ENCODE measurements at regions not wholly inside any gene's neighbourhood (a gene's known extent, or its start where the extent isn't known, plus 50 kb on each side); places are given as distances from the start of the nearest gene placed in this dataset.

DNA sequence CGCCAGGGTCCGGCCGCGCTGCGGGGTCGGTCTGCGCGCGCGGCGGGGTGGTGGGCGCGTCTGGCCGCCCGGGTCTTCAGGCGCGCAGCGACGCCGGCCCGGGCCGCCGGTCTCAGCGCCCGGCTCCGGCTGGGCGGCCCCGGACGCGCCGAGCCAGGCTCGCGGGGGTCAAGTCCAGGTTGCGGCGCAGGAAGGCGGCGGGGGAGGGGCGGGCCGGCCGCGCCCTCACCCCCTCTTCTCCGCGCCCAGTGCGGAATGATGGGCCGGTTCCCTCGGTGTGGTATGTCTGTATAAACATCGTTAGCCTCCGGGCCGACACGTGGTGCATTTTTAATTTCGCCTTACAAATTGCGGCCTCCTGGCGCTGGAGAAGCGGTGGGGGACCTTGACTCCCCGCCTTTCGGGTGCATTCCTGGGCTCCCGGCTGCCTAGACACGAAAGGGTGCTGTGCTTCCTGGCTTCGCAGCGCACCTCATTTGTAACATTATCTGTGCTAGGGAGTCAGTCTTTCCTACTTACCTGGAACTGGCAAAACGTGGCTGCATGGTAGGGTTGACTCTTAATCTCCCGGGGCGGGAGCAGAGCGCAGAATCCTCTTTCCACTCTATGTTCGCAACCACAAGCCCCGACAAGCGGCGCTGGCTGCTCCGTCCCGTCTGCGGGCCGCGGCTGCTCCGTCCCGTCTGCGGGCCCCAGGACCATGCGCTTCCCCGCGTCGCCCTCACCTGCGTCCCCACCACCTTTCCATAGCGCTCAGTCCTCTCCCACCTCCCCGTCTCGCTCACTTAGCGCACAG, 69.0 kb downstream of the CTAGE1 start:
- ChIA-PET CTCF (interaction anchor here (0.6 kb wide), 1 partner anchor 57 kb away, joined by 3 read pairs; no protein-coding TSS in a partner anchor), POLR2A (no interaction called here)
- TF ChIP-seq CTCF (IDR thresholded peaks at IDR 0.05; ENCODE audit: unreplicated experiment): no peak
- H3K4me1 Mint-ChIP-seq (ENCODE audit: insufficient read depth, unreplicated experiment): peaks cover 7% of the 10 kb centered on the region
- H3K4me3 Mint-ChIP-seq (ENCODE audit: unreplicated experiment): peak overlapping the region; percentile 39
- intact Hi-C loops (cut with micrococcal nuclease): no loop called here
- no peaks in the 10 kb centered on the region for H3K27me3 Mint-ChIP-seq (ENCODE audit: insufficient read depth, unreplicated experiment)
- H3K9me3 Mint-ChIP-seq (ENCODE audit: unreplicated experiment): peaks cover 6% of the 10 kb centered on the region
- BruUV-seq (replicated peaks): no TSS peak
- H3K27ac Mint-ChIP-seq (ENCODE audit: low read depth, unreplicated experiment): no peak overlapping the region
- H3K36me3 Mint-ChIP-seq (ENCODE audit: insufficient read depth, unreplicated experiment): no peaks in the 10 kb centered on the region
- DNase-seq (ENCODE audit: unreplicated experiment): peak; percentile 44

DNA sequence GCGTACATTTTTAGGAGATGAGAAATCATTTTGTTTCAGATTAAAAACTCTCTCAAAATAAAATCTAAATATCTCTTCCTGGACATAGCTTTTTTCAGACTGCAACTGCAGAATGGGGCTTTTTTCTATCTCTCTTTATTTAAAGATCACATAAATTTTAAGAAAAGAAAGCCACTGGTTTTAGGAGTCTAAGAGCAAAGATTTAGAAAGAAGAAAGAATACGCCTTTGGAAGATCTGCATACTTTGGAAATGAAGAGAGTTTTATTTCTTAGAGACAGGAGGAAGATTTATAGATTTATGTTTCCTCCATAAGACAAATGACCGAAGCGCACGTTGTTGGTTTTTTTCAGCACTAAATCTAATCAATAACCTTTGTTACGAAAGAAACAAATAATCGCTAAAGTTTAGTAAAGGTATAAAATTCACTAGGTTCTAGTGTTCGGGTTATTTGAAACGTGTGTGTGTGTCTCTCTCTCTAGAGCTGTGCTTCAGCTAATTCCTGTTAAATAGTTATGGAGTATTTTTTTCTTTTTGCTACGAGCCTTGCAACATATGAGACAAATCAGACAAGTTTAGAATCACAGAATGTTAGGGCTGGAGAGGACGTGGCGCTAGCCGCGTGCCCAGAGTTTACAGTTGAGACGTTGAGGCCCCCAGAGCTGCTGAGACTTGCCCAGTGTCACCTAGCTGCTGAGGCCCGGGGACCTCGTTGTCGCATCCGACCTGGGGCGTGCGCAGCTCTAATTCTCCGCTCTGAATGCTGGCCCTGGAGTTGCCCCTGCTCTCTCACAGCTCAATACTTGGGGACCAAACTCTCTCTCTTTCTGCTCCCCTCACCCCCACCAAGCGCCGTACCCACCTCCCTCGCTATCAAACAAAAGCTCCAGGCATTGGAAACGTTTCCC, 69.9 kb downstream of the CTAGE1 start:
- CTCF ChIA-PET: interaction anchor here (0.6 kb wide), 2 partner anchors 13 to 56 kb away, joined by 3 read pairs; no protein-coding TSS in a partner anchor
- no TSS peak for BruUV-seq (replicated peaks)
- DNase-seq (ENCODE audit: unreplicated experiment): no peak
- peaks cover 9% of the 10 kb centered on the region for H3K4me1 Mint-ChIP-seq (ENCODE audit: insufficient read depth, unreplicated experiment)
- H3K27ac Mint-ChIP-seq (ENCODE audit: low read depth, unreplicated experiment): no peak overlapping the region
- no peak for TF ChIP-seq CTCF (IDR thresholded peaks at IDR 0.05; ENCODE audit: unreplicated experiment)
- H3K9me3 Mint-ChIP-seq (ENCODE audit: unreplicated experiment): peaks cover 5% of the 10 kb centered on the region
- POLR2A ChIA-PET: interaction anchor here (1.0 to 1.4 kb wide), 2 partner anchors 97 to 121 kb away, joined by 3 read pairs; no protein-coding TSS in a partner anchor
- H3K36me3 Mint-ChIP-seq (ENCODE audit: insufficient read depth, unreplicated experiment): no peaks in the 10 kb centered on the region
- no peaks in the 10 kb centered on the region for H3K27me3 Mint-ChIP-seq (ENCODE audit: insufficient read depth, unreplicated experiment)
- intact Hi-C loops (cut with micrococcal nuclease): no loop called here
- no peak overlapping the region for H3K4me3 Mint-ChIP-seq (ENCODE audit: unreplicated experiment)

- POLR2A ChIA-PET: interaction anchor here (0.8 to 1.4 kb wide), 3 partner anchors 96 to 122 kb away, joined by 3 read pairs; no protein-coding TSS in a partner anchor
- Mint-ChIP-seq H3K27ac (ENCODE audit: low read depth, unreplicated experiment) (no peak overlapping the region), H3K27me3 (ENCODE audit: insufficient read depth, unreplicated experiment) (no peaks in the 10 kb centered on the region), H3K4me1 (ENCODE audit: insufficient read depth, unreplicated experiment) (peaks cover 17% of the 10 kb centered on the region), H3K4me3 (ENCODE audit: unreplicated experiment) (no peak overlapping the region), H3K36me3 (ENCODE audit: insufficient read depth, unreplicated experiment) (no peaks in the 10 kb centered on the region), H3K9me3 (ENCODE audit: unreplicated experiment) (no peaks in the 10 kb centered on the region)
- DNase-seq (ENCODE audit: unreplicated experiment): no peak
- no TSS peak for BruUV-seq (replicated peaks)
- intact Hi-C loops (cut with micrococcal nuclease): no loop called here
- CTCF ChIA-PET: interaction anchor here (0.6 kb wide), 1 partner anchor 14 kb away, joined by 3 read pairs; no protein-coding TSS in a partner anchor
- no peak for TF ChIP-seq CTCF (IDR thresholded peaks at IDR 0.05; ENCODE audit: unreplicated experiment)
These were observed 70.6 kb downstream of the CTAGE1 start for GRCh38 chr18:22346953-22347605.

All from MCF 10A (cell line).